ENCODE measurements at regions not wholly inside any gene's neighbourhood (a gene's known extent, or its start where the extent isn't known, plus 50 kb on each side); places are given as distances from the start of the nearest gene placed in this dataset.

DNA sequence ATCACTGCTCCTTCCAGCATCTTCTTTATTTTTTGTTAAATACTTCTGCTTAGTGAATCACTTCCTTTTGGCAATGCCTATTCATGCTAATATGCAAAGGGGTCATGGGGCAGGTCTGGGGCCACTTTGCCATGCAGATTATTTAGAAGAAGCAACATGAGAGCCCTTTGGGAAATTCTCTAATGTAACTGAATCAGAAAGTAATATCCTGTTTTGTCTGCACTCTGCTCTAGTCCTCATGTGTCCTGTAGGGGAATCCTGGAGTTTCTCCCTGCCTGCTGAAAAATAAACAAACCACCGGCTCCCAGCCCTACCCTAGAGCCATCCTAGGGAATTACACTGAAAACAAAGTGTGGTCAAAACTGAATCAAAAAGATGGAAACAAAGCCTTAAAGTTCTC is 176.5 kb upstream of the POU2AF2 start:
- H3K36me3 Mint-ChIP-seq (ENCODE audit: insufficient read depth, unreplicated experiment), result no peaks in the 10 kb centered on the region
- DNase-seq, result no peak
- H3K4me1 Mint-ChIP-seq (ENCODE audit: low read depth, unreplicated experiment), result no peaks in the 10 kb centered on the region
- no peaks in the 10 kb centered on the region for H3K9me3 Mint-ChIP-seq (ENCODE audit: low read depth, unreplicated experiment)
- CTCF ChIA-PET, result no interaction called here
- no peak overlapping the region for H3K27ac Mint-ChIP-seq (ENCODE audit: unreplicated experiment)
- no TSS peak for BruUV-seq (replicated peaks)
- H3K27me3 Mint-ChIP-seq (ENCODE audit: unreplicated experiment), result no peaks in the 10 kb centered on the region
- no peak overlapping the region for H3K4me3 Mint-ChIP-seq (ENCODE audit: low read depth, unreplicated experiment)
- intact Hi-C loops (cut with micrococcal nuclease; ENCODE audit: unreplicated experiment), result no loop called here
- TF ChIP-seq, protein P1, sequence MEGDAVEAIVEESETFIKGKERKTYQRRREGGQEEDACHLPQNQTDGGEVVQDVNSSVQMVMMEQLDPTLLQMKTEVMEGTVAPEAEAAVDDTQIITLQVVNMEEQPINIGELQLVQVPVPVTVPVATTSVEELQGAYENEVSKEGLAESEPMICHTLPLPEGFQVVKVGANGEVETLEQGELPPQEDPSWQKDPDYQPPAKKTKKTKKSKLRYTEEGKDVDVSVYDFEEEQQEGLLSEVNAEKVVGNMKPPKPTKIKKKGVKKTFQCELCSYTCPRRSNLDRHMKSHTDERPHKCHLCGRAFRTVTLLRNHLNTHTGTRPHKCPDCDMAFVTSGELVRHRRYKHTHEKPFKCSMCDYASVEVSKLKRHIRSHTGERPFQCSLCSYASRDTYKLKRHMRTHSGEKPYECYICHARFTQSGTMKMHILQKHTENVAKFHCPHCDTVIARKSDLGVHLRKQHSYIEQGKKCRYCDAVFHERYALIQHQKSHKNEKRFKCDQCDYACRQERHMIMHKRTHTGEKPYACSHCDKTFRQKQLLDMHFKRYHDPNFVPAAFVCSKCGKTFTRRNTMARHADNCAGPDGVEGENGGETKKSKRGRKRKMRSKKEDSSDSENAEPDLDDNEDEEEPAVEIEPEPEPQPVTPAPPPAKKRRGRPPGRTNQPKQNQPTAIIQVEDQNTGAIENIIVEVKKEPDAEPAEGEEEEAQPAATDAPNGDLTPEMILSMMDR (IDR thresholded peaks at IDR 0.05; ENCODE audit: unreplicated experiment), result no peak

- Mint-ChIP-seq H3K27ac (ENCODE audit: unreplicated experiment) (no peak overlapping the region), H3K27me3 (ENCODE audit: unreplicated experiment) (no peaks in the 10 kb centered on the region), H3K4me1 (ENCODE audit: low read depth, unreplicated experiment) (no peaks in the 10 kb centered on the region), H3K36me3 (ENCODE audit: insufficient read depth, unreplicated experiment) (no peaks in the 10 kb centered on the region), H3K9me3 (ENCODE audit: low read depth, unreplicated experiment) (no peaks in the 10 kb centered on the region), H3K4me3 (ENCODE audit: low read depth, unreplicated experiment) (no peak overlapping the region)
- DNase-seq, result no peak
- intact Hi-C loops (cut with micrococcal nuclease; ENCODE audit: unreplicated experiment), result no loop called here
- TF ChIP-seq, protein P1 (IDR thresholded peaks at IDR 0.05; ENCODE audit: unreplicated experiment), result no peak
- BruUV-seq (replicated peaks), result no TSS peak
- CTCF ChIA-PET, result no interaction called here
Measured at GRCh38 chr11:111067994-111068393, 177.5 kb upstream of the POU2AF2 start.

- no peak for DNase-seq
- CTCF ChIA-PET, result no interaction called here
- Mint-ChIP-seq H3K27ac (ENCODE audit: unreplicated experiment) (no peak overlapping the region), H3K9me3 (ENCODE audit: low read depth, unreplicated experiment) (no peaks in the 10 kb centered on the region), H3K36me3 (ENCODE audit: insufficient read depth, unreplicated experiment) (no peaks in the 10 kb centered on the region), H3K27me3 (ENCODE audit: unreplicated experiment) (no peaks in the 10 kb centered on the region), H3K4me1 (ENCODE audit: low read depth, unreplicated experiment) (no peaks in the 10 kb centered on the region), H3K4me3 (ENCODE audit: low read depth, unreplicated experiment) (no peak overlapping the region)
- no TSS peak for BruUV-seq (replicated peaks)
- intact Hi-C loops (cut with micrococcal nuclease; ENCODE audit: unreplicated experiment), result no loop called here
- TF ChIP-seq, protein P1 (IDR thresholded peaks at IDR 0.05; ENCODE audit: unreplicated experiment), result no peak
Measured at GRCh38 chr11:111066846-111067245, 178.7 kb upstream of the POU2AF2 start.

- intact Hi-C loops (cut with micrococcal nuclease; ENCODE audit: unreplicated experiment), result no loop called here
- CTCF ChIA-PET, result no interaction called here
- no peaks in the 10 kb centered on the region for H3K27me3 Mint-ChIP-seq (ENCODE audit: unreplicated experiment)
- no peaks in the 10 kb centered on the region for H3K9me3 Mint-ChIP-seq (ENCODE audit: low read depth, unreplicated experiment)
- TF ChIP-seq, protein P1 (IDR thresholded peaks at IDR 0.05; ENCODE audit: unreplicated experiment), result no peak
- DNase-seq, result no peak
- no peaks in the 10 kb centered on the region for H3K36me3 Mint-ChIP-seq (ENCODE audit: insufficient read depth, unreplicated experiment)
- H3K4me1 Mint-ChIP-seq (ENCODE audit: low read depth, unreplicated experiment), result no peaks in the 10 kb centered on the region
- H3K4me3 Mint-ChIP-seq (ENCODE audit: low read depth, unreplicated experiment), result no peak overlapping the region
- no peak overlapping the region for H3K27ac Mint-ChIP-seq (ENCODE audit: unreplicated experiment)
- BruUV-seq (replicated peaks), result no TSS peak
Measured at GRCh38 chr11:111063726-111064517, 181.6 kb upstream of the POU2AF2 start.

Measured in Calu3 (cell line).